Panc1 (cell line): ENCODE measurements at regions not wholly inside any gene's neighbourhood (a gene's known extent, or its start where the extent isn't known, plus 50 kb on each side); places are given as distances from the start of the nearest gene placed in this dataset.

Source experiments
- POLR2AphosphoS5 ChIP-seq: IDR thresholded peaks from 2 replicates; pipeline ENCODE4 v1.6.1; 2012; ENCODE audit warnings: mild to moderate bottlenecking, low read depth, low read length, moderate library complexity
- TF ChIP-seq, protein P1 (sequence below): fragments of 450-650 bp; IDR thresholded peaks from 2 replicates; pipeline ENCODE4 v1.5.1; 2017; ENCODE audit warnings: mild to moderate bottlenecking

DNA sequence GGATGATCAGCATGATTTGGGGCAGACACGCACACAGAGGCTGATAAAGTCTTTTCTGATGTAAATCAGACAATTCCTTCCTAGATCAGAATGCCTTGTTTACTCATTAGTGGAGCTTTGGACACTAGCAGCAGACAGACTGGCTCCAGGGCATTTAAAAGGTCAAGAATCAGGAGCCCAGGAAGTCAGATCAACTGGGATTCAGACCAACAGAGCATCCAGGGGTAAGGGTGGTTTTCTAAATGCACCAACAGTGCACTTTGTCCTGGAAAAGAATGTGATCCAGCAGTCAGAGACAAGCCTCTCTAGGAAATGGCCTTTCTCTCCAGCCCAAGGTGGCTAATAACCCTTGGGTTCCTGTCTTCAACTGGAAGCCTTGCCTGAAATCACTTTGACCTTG lies 405.3 kb downstream of the MED13L start:
- TF ChIP-seq, protein P1, sequence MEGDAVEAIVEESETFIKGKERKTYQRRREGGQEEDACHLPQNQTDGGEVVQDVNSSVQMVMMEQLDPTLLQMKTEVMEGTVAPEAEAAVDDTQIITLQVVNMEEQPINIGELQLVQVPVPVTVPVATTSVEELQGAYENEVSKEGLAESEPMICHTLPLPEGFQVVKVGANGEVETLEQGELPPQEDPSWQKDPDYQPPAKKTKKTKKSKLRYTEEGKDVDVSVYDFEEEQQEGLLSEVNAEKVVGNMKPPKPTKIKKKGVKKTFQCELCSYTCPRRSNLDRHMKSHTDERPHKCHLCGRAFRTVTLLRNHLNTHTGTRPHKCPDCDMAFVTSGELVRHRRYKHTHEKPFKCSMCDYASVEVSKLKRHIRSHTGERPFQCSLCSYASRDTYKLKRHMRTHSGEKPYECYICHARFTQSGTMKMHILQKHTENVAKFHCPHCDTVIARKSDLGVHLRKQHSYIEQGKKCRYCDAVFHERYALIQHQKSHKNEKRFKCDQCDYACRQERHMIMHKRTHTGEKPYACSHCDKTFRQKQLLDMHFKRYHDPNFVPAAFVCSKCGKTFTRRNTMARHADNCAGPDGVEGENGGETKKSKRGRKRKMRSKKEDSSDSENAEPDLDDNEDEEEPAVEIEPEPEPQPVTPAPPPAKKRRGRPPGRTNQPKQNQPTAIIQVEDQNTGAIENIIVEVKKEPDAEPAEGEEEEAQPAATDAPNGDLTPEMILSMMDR: no peak
- no peak for TF ChIP-seq POLR2AphosphoS5
